Motor neuron (in vitro differentiated cells): ENCODE measurements at regions not wholly inside any gene's neighbourhood (a gene's known extent, or its start where the extent isn't known, plus 50 kb on each side); places are given as distances from the start of the nearest gene placed in this dataset.
"Not testable (repeated sequence)": the region's sequence is repeated elsewhere in the genome, so short reads cannot be mapped to it uniquely, and the experiment has no call there.

Experiments used
- ATAC-seq, 8 experiments: fragments of 200-7000 bp; cut with Tn5 transposase; replicated peaks in 6 of 8; 2 replicates each; pipeline ENCODE4 v1.8.0; 2021; ENCODE audit warnings: mild to moderate bottlenecking in 8 of 8, moderate library complexity in 8 of 8
- H3K27ac ChIP-seq, 2 donors: fragments of 250-450 bp; sonication (Bioruptor Pico); 2 replicates each; pipeline ENCODE4 v1.9.0; 2021; ENCODE audit warnings: antibody characterized with exemption in 2 of 2, mild to moderate bottlenecking in 2 of 2, moderate library complexity in 1 of 2
- H3K4me1 ChIP-seq, 2 donors: fragments of 250-450 bp; sonication (Bioruptor Pico); replicated peaks in 1 of 2; 2 replicates each; pipeline ENCODE4 v1.6.1; 2021; ENCODE audit warnings: antibody characterized with exemption in 2 of 2, mild to moderate bottlenecking in 2 of 2, moderate library complexity in 1 of 2
- H3K4me3 ChIP-seq, 5 donors: fragments of 250-450 bp; sonication (Bioruptor Pico); 2 replicates each; pipeline ENCODE4 v1.9.0; 2021; ENCODE audit warnings: antibody characterized with exemption in 5 of 5, mild to moderate bottlenecking in 5 of 5, moderate library complexity in 4 of 5
- WGBS, 10 experiments: fragments of 450-650 bp; shearing (Covaris generic); methylation state at CpG; one replicate each; pipeline ENCODE4 v1.0.0; 2022; 5-methylcytosine and 5-hydroxymethylcytosine counted together
- in situ Hi-C, 9 experiments: fragments of 400-800 bp; cut with MboI; loops; one replicate each; pipeline ENCODE4 v1.15.0; 2021; ENCODE audit warnings: low sequenced_read_pairs in 9 of 9, low pct_unique_long_range_greater_than_20kb in 2 of 9; ENCODE audit not compliant: unreplicated experiment in 9 of 9

DNA sequence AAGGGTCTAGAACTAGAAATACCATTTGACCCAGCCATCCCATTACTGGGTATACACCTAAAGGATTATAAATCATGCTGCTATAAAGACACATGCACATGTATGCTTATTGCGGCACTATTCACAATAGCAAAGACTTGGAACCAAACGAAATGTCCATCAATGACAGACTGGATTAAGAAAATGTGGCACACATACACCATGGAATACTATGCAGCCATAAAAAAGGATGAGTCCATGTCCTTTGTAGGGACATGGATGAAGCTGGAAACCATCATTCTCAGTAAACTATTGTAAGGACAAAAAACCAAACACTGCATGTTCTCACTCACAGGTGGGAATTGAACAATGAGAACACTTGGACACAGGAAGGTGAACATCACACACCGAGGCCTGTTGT lies 314.1 kb downstream of the FRK start:
- WGBS, 10 experiments, result 10 to 100% (median 100%) methylated on average over 1 to 3 of the region's 3 CpGs; no CpG with 5 or more reads in 3 of the 10 experiments
- H3K4me3 ChIP-seq, H3K27ac ChIP-seq, in situ Hi-C loops, ATAC-seq, H3K4me1 ChIP-seq: not testable (repeated sequence)

DNA sequence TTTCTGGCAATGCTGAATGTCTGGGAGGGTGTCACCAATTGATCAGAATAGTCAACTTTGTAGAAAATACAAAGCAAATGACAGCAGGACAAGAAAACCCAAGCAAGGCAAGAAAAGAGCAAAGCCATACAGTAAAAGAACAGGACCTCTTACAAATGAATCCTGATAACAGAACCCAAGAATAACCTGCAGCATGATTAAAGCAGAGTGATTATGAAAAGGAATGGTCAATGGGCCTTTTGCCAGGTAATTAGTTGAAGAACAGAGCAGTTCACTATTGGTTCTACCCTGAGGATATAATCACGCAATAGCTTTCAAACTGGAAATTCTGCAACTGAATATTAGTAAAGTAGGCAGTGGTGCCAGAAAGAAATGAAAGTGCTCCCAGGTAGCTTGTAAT lies 319.8 kb downstream of the FRK start:
- H3K4me3 ChIP-seq, result no peak overlapping the region
- WGBS, 10 experiments, result 13 to 100% (median 80%) methylated on average over 1 of the region's 1 CpG; no CpG with 5 or more reads in 1 of the 10 experiments
- H3K4me1 ChIP-seq, result no peaks in the 10 kb centered on the region
- no peak for ATAC-seq
- in situ Hi-C loops, result no loop called here
- no peak overlapping the region for H3K27ac ChIP-seq

DNA sequence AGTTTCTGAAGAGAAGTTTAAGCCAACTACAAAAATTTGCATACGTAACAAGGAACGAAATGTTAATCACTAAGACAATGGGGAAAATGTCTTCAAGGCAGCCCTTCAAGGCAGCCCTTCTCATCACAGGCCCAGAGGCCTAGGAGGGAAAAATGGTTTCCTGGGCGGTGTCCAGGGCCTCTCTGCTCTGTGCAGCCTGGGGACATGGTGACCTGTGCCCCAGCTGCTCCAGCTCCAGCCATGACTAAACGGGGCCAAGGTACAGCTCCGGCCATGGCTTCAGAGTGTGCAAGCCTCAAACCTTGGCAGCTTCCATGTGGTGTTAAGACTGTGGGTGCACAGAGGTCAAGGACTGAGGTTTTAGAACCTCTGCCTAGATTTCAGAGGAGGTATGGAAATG lies 325.1 kb downstream of the FRK start:
- no peak for ATAC-seq
- 50 to 100% (median 86%) methylated on average over 1 to 3 of the region's 5 CpGs; no CpG with 5 or more reads in 3 of the 10 experiments for WGBS, 10 experiments
- in situ Hi-C loops, result no loop called here
- Histone ChIP-seq H3K4me3 (no peak overlapping the region), H3K27ac (no peak overlapping the region), H3K4me1 (no peaks in the 10 kb centered on the region)

DNA sequence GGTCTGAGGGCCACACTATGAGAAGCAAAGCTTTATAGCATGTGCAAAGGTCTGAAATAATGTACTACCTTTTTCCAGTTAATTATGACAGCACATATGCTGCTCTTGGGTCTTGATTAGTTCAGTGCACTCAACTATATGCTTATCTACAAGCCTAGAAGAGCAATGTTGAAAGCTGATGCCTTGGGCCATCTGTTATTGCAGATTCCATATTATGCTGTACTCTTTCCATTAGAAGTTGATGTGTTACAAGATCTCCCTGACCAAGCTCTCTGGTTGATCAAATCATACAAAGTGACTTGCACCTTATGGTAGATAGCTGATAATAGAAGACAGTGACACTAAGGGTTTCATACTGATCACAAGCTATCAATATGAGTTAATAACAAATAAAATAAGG lies 327.3 kb downstream of the FRK start:
- ATAC-seq, result no peak
- Histone ChIP-seq H3K4me1 (no peaks in the 10 kb centered on the region), H3K4me3 (no peak overlapping the region), H3K27ac (no peak overlapping the region)
- in situ Hi-C loops, result no loop called here

DNA sequence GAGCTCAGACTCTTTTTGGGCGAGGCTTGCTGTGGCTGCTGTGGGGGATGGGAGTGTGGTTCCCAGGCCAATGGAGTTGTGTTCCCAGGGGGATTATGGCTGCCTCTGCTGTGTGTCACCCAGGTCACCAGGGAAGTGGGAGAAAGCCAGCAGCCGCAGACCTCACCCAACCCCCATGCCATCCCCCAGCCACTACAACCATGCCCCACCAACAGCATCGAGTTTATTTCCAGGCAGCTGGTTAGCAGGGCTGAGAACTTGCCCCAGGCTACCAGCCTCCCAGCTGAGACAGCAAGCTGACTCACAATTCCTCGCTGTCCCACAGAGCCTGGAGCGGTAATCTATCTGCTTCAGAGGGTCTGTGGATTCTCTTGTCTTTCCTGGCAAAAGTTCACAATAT lies 331.7 kb downstream of the FRK start:
- no peak overlapping the region for H3K4me3 ChIP-seq
- no peaks in the 10 kb centered on the region for H3K4me1 ChIP-seq
- H3K27ac ChIP-seq, result no peak overlapping the region
- ATAC-seq, result peak in 1 of 8 experiments; percentile 44
- 67 to 93% methylated on average over 1 to 2 of the region's 5 CpGs; no CpG with 5 or more reads in 8 of the 10 experiments for WGBS, 10 experiments
- in situ Hi-C loops, result no loop called here

DNA sequence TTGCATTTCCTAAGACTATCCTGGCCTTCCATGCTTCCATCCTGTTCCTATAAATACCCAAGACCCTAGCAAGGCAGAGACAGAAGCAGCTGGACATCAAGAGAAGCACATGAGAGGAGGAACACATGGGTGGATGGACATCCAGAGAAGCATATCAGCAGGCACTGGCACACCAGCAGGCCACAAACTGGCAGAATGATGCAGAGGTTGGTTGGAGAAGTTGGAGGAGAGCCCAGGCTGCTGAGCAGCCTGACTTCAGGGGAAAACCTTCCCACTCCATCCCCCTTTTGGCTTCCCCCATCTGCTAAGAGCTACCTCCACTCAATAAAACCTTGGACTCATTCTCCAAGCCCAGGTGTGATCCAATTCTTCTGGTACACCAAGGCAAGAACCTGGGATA lies 332.5 kb downstream of the FRK start:
- H3K4me1 ChIP-seq, result no peaks in the 10 kb centered on the region
- no peak overlapping the region for H3K4me3 ChIP-seq
- in situ Hi-C loops, result no loop called here
- ATAC-seq, result no peak
- no peak overlapping the region for H3K27ac ChIP-seq

DNA sequence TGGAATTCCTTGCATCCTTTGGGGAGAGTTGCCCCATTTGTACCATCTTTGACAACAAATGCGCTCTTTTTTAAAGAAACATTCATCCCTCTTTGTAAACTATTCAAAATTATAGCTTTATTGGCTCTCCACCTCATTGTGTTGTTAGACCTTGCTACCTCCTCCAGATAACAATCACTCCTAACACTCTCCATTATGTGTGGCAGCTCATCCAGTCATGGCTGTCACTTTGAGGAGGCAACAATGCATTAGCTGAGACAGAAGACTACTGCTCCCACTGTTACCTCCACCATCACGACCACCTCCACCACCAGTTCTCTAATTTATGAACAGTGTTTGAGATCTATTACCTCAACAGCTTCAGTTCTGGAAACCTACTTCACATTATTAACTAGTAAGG lies 339.1 kb downstream of the FRK start:
- Histone ChIP-seq H3K27ac (no peak overlapping the region), H3K4me3 (no peak overlapping the region), H3K4me1 (no peaks in the 10 kb centered on the region)
- WGBS, 10 experiments, result 0 to 86% (median 58%) methylated on average over 1 to 2 of the region's 2 CpGs; no CpG with 5 or more reads in 2 of the 10 experiments
- no peak for ATAC-seq
- in situ Hi-C loops, result no loop called here

DNA sequence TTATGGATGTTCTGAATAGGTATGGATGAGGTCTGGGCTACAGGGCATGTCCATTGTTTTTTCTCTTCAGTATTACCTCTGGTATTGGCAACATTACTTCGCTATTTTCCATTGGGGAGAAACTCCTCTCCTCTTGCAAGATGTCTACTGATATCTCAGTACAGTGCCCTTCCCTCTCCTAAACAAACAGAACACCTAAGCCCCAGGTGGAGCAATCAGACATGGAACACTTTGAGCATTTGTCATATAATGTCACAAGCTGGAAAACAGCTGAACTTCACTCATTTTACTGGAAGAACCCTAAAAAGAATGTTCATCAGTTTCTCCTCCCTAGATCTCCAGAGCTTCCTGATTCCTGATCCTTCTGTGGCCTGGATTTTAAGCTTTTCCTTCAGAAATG lies 339.8 kb downstream of the FRK start:
- no peaks in the 10 kb centered on the region for H3K4me1 ChIP-seq
- in situ Hi-C loops, result no loop called here
- H3K4me3 ChIP-seq, result no peak overlapping the region
- no peak for ATAC-seq
- 29 to 100% (median 60%) methylated on average over 1 of the region's 1 CpG; no CpG with 5 or more reads in 1 of the 10 experiments for whole genome bisulfite sequencing, 10 experiments
- no peak overlapping the region for H3K27ac ChIP-seq

DNA sequence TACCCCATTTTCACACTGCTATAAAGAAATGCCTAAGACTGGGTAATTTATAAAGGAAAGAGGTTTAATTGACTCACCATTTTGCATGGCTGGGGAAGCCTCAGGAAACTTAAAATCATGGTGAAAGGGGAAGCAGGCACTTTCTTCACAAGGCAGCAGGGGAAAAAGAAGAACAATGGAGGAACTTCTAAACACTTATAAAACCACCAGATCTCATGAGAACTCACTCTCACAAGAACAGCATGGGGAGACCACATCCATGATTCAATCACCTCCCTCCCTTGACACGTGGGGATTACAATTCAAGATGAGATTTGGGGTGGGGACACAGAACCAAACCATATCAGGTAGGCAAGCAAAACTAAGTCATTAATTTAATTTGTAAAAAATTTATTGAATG lies 343.2 kb downstream of the FRK start:
- ATAC-seq, result no peak
- no peak overlapping the region for H3K4me3 ChIP-seq
- WGBS, 10 experiments, result 0 to 90% (median 28%) methylated on average over 1 of the region's 1 CpG; no CpG with 5 or more reads in 6 of the 10 experiments
- in situ Hi-C loops, result no loop called here
- no peak overlapping the region for H3K27ac ChIP-seq
- peaks cover 0 to 3% of the 10 kb centered on the region in 2 donors for H3K4me1 ChIP-seq

DNA sequence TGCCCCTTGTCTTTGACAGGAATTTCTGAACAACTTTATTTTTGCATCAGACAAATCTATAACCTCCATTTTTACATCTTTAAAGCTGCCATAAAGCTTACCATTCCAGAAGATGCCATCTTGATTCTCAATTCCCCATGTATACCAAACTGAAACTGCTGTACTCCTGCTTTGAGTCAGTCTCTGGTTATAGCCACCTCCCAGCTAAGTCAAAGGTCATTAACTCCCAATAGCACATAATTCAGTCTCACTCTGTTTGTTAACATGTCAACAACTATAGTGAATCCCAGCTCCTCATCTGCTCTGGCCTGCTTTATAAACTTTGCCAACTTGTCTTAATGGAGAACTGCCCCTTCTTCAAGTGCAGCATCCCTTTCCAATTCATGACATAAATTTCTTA lies 343.6 kb downstream of the FRK start:
- peaks cover 4 to 7% of the 10 kb centered on the region in 2 donors for H3K4me1 ChIP-seq
- no peak overlapping the region for H3K4me3 ChIP-seq
- no peak overlapping the region for H3K27ac ChIP-seq
- peak in 1 of 8 experiments; percentile 50 for ATAC-seq
- in situ Hi-C loops, result no loop called here

DNA sequence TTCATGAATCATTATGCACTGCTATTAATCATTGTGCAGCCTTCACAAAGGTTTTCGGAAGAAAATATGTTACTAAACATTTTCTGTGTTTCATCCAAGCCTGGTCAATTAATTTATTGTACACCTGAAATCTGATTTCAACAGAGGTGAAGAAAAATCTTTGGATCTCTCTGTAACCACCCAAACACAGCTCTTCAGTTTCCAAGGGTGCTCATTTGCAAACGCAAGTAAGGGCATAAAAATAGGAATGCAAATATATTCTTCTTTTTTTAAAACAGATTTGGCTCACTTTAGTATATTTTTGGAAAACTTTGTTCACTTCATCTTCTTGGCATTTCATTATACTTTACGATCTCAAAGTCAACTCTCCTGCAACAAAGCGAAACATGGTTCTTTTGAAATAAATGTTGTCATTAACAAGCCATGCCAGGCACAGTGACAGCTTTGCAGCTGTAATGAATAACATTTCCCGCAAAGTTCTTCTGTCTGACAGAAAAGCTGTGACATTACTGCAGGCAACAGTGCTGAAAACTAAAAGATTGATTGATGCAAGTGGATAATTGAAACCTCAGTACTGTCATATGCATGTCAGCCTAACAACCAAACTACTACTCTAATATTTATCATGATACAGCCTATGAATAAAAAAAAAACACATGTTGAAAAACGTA lies 348.3 kb downstream of the FRK start:
- 4 to 61% (median 35%) methylated on average over 4 to 6 of the region's 6 CpGs for WGBS, 10 experiments
- Histone ChIP-seq H3K4me3 (no peak overlapping the region), H3K4me1 (peaks cover 8% of the 10 kb centered on the region in 2 donors), H3K27ac (no peak overlapping the region)
- ATAC-seq, result peak in 7 of 8 experiments; percentile 35 to 88 (median 54)
- in situ Hi-C loops, result no loop called here

DNA sequence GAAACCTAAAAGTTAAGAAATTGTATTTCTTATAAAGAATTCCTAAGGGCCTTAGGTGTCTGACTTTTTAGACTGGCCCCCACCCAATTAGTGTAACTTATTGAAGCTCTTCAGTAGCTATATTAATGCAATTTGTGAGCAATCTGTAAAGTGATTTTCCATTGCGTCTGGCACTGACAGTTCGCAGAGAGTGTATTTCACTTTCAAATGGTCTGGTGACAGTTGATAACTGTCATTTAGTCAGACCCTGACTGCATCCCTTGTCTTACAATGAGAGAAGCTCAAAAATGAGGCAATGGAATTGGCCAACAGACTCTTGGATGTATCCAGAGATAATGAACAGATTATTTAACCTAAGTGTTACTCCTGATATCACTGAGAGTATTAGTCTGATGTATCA lies 351.8 kb downstream of the FRK start:
- 0 to 100% (median 73%) methylated on average over 1 to 2 of the region's 2 CpGs; no CpG with 5 or more reads in 1 of the 10 experiments for WGBS, 10 experiments
- no peak overlapping the region for H3K4me3 ChIP-seq
- peaks cover 14 to 18% of the 10 kb centered on the region in 2 donors for H3K4me1 ChIP-seq
- no peak overlapping the region for H3K27ac ChIP-seq
- in situ Hi-C loops, result no loop called here
- ATAC-seq, result no peak

DNA sequence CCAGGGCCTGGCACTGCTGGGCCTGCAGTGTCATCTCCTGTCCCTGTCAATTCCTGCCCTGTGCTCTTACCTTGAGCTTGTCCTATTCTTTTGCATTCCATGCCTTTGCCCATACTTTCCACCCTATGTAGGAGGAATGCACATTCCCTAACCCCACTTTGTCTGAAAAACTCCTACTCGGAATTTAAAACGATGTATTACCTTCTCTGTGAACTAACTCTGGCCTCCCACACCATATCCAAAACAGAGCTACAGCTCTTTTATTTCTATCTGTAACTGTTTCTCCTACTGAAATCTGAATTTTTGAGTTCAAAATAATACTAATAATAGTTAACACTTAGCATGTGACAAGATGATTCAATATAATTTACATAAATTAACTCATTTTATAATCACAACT lies 353.7 kb downstream of the FRK start:
- 24 to 100% (median 83%) methylated on average over 1 to 2 of the region's 2 CpGs; no CpG with 5 or more reads in 3 of the 10 experiments for WGBS, 10 experiments
- H3K4me1 ChIP-seq, result peaks cover 6 to 14% of the 10 kb centered on the region in 2 donors
- H3K4me3 ChIP-seq, result no peak overlapping the region
- no peak overlapping the region for H3K27ac ChIP-seq
- in situ Hi-C loops, result no loop called here
- ATAC-seq, result no peak

DNA sequence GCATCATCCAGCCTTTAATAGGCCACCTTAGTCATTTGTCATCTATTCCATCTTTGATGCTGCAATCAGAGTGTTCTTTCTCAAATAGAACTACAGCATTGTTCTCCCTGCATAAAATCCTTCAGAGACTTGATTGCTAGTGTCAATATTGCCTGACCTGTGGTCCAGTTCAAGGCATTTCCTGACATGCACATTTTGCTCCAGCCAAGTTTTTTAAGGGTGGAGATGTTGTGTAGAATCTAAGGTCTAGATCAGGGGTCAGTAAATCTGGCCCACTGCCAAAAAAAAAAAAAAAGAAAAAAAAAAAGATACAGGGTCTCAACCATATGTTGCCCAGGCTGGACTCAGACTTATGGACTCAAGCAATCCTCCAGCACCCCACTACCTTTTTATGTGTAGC lies 354.4 kb downstream of the FRK start:
- H3K4me3 ChIP-seq, result no peak overlapping the region
- in situ Hi-C loops, result no loop called here
- H3K27ac ChIP-seq, result no peak overlapping the region
- H3K4me1 ChIP-seq, result peaks cover 5 to 10% of the 10 kb centered on the region in 2 donors
- ATAC-seq, result no peak
